ENCODE measurements at regions not wholly inside any gene's neighbourhood (a gene's known extent, or its start where the extent isn't known, plus 50 kb on each side); places are given as distances from the start of the nearest gene placed in this dataset.

GRCh38 chr12:47017041-47017713 lies 62.2 kb upstream of the PCED1B start:
- TF ChIP-seq CTCF (IDR thresholded peaks at IDR 0.05 in 4 of 5, conservative IDR thresholded peaks at IDR 0.05 in 1 of 5) = no peak
- no peak for TF ChIP-seq POLR2A (IDR thresholded peaks at IDR 0.05)
